ENCODE measurements at regions not wholly inside any gene's neighbourhood (a gene's known extent, or its start where the extent isn't known, plus 50 kb on each side); places are given as distances from the start of the nearest gene placed in this dataset.

DNA sequence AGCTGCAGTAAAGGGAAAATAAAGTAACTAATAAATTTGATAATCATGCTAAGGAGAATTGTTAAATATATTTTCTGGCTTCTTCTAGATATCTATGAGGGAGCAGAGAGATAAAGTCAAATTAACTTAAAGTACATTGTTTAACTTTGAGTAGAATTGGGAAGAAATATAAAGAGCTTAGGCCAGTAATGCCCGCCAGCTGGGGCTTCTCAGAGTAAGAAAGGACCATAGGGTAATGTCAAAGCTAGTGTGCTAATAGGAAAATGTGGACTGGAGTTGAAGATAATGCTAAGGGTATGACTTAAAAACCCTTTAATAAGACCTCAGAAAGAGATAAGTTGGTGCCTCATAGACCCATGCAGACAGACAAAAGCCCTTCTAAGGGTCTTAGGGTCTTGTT, 411.6 kb upstream of the ANO3 start:
- DNase-seq (no peak), ATAC-seq (no peak)
- intact Hi-C loops (cut with DNase I): no loop called here

DNA sequence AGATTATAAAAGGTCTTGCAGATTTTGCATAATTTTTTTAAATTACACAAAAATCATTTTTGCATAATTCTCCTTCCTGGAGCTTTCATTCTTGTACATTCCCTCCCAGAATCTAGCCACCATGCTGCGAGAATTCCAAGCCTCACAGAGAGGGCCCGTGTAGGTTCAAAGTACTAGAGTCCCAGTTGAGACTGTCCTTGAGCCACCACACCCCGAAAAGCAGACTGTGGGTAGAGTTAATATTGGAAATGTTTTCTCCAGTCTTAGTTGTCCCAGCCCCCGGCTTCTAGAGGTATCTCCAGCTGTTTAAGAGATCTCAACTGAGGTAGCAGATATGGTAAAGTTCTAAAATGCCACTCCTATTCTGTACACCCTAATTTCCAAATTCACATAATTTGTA, 407.3 kb upstream of the ANO3 start:
- intact Hi-C loops (cut with DNase I): no loop called here
- DNase-seq (no peak), ATAC-seq (no peak)

DNA sequence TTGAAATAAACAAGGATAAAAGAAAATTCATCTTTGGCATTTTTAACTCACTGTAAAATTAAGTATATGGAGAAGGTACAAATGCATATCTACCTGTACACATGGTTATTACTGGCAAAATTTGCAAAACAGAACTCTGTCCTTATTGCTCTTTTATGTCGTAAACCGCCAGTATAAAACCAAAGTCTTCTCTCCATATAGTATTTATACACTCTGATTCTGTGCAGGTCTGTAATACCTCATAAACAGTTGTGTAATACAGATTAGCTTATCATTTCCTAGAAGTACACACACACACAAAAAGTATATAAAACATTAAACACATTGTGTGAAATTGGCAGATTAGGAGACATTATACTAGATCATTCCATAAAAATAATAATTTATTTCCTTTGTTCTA, 406.6 kb upstream of the ANO3 start:
- intact Hi-C loops (cut with DNase I): no loop called here
- ATAC-seq (no peak), DNase-seq (no peak)

- intact Hi-C loops (cut with DNase I): no loop called here
- DNase-seq: no peak
- no peak for ATAC-seq
Observed at GRCh38 chr11:25927411-25927953, 404.4 kb upstream of the ANO3 start.

- no peak for DNase-seq
- intact Hi-C loops (cut with DNase I): no loop called here
- no peak for ATAC-seq
Observed at GRCh38 chr11:25928076-25928475, 403.9 kb upstream of the ANO3 start.

DNA sequence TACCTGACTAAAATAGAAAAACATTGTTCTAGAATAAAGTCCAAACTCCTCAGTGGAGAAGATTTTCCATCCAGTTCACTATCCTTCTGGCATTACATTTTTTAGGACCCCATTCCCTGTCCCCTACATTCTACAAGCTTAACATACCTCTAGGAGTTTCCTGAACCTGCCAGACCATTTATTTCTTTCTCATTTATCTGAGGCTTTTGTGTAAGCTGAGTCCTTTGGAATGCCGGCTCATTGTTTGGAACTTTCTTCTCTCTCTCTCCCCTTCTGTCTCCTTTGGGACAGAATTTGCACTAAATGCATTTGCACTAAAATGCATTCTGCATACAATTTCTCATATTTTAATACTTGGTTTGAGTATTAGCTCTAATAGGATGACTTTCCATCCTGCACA, 393.0 kb upstream of the ANO3 start:
- ATAC-seq: no peak
- DNase-seq: no peak
- intact Hi-C loops (cut with DNase I): no loop called here

- ATAC-seq (no peak), DNase-seq (no peak)
- intact Hi-C loops (cut with DNase I): no loop called here
Observed at GRCh38 chr11:25939691-25940090, 392.2 kb upstream of the ANO3 start.

GRCh38 chr11:25941353-25941752, 390.6 kb upstream of the ANO3 start:
- DNase-seq (no peak), ATAC-seq (no peak)
- intact Hi-C loops (cut with DNase I): no loop called here

DNA sequence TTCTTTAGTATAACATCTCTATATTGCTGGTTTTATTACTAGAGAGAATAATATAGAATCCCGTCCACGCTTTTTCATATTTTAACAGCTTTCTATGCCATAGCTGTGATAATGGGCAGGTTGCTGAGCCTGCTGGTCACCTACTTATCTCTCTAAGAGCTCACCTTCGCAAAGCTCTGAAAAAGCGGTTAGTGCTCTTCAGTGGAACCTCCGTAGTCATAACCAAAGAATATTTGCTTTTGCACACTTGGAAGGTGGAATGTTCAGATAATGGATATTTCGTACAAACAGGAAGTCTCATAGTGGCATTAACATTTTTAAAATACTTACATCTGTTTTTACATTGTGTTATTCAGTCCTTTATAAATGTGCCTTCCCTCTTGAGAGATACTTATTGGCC, 388.9 kb upstream of the ANO3 start:
- intact Hi-C loops (cut with DNase I): no loop called here
- no peak for DNase-seq
- ATAC-seq: no peak

- no peak for ATAC-seq
- no peak for DNase-seq
- intact Hi-C loops (cut with DNase I): no loop called here
Observed at GRCh38 chr11:25943777-25944661, 387.9 kb upstream of the ANO3 start.

GRCh38 chr11:25949918-25950317, 382.0 kb upstream of the ANO3 start:
- intact Hi-C loops (cut with DNase I): no loop called here
- no peak for ATAC-seq
- no peak for DNase-seq

DNA sequence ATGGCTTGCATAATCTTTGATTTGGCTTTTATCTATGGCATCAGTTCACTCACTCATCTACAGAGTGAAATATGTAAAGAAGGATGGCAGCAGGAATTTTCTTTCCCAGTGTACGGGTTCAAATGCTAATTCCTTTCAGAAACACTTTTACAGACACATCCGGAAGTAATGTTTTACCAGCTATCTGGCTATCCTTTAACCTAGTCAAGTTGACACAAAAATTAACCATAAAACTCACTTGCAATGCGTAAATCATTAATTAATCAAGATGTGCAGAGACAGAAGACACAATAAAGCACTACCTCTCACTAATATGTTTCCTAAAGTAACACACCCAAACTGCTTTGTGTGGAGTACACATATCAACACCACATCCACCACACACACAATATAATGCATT, 378.9 kb upstream of the ANO3 start:
- intact Hi-C loops (cut with DNase I): no loop called here
- DNase-seq (no peak), ATAC-seq (no peak)

DNA sequence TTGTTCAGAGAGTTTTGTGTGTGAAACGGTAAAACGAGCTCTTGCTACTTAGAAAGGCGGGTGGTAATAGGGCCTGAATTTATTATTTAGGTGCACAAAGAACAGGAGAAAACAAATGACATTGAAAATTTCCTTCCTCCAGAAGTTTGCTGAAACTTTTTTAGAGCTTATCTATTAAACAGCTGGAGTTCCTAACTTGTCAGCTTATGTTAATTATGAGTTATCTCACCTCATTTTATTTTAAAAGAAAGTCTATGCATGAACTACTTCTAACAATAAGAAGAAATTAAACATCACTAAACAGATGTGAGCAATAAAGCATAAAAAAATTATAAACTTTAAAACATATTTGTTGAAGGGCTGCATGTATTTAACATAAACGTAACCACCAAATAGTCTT, 373.9 kb upstream of the ANO3 start:
- intact Hi-C loops (cut with DNase I): no loop called here
- no peak for DNase-seq
- no peak for ATAC-seq

DNA sequence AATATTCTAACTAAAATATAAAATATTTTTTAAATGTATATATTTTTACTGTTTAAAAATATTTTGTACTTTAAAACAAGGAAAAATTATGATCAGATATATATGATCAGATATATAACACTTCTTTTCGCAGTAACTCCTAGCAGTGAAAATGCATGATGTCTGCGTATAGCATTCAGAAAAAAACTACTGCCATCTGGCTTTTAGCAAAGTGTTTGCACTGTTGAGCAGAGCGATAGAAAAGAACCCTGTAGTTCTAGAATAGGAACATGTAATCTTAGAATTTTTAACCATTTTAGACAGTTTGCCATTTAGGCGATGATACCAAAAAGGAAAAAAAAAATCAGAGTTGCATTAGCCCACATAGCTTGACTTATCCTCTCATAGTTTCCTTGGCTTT, 370.4 kb upstream of the ANO3 start:
- DNase-seq (no peak), ATAC-seq (no peak)
- intact Hi-C loops (cut with DNase I): no loop called here

- intact Hi-C loops (cut with DNase I): no loop called here
- DNase-seq: no peak
- ATAC-seq: no peak
Observed at GRCh38 chr11:25970726-25971508, 361.0 kb upstream of the ANO3 start.

DNA sequence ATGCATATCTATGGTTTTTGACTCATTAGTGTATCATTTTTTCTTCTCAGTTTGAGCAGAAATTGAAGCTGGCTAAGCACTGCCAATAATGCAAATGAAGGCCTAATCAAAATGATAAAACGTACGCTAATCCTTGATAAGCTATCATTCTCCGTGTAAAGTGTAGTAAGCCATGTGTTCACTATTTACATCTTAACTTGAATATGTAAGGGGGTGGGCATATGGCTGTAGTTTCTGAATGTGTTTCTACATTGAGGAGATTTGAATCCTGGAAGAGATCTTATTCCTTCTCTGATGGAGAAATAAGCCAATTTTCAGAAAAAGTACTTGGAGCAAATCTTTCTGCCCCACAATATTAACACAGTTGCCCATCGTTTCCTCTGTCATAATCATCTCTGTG, 351.8 kb upstream of the ANO3 start:
- ATAC-seq: no peak
- intact Hi-C loops (cut with DNase I): loop anchor here (2.0 to 10.0 kb wide), 5 partner anchors 155 to 297 kb away; no protein-coding TSS in a partner anchor
- no peak for DNase-seq

- intact Hi-C loops (cut with DNase I): loop anchor here (2.0 to 10.0 kb wide), 5 partner anchors 153 to 295 kb away; no protein-coding TSS in a partner anchor
- DNase-seq (no peak), ATAC-seq (peak; percentile 79 to 87)
Observed at GRCh38 chr11:25981998-25982397, 349.9 kb upstream of the ANO3 start.

GRCh38 chr11:25983280-25983679, 348.6 kb upstream of the ANO3 start:
- DNase-seq (no peak), ATAC-seq (no peak)
- intact Hi-C loops (cut with DNase I): loop anchor here (5.0 to 10.0 kb wide), 4 partner anchors 154 to 294 kb away; no protein-coding TSS in a partner anchor

- intact Hi-C loops (cut with DNase I): loop anchor here in 1 of 2 donors (10.0 kb wide), 1 partner anchor 287 kb away; no protein-coding TSS in a partner anchor
- DNase-seq: no peak
- ATAC-seq: no peak
Observed at GRCh38 chr11:25988178-25988577, 343.8 kb upstream of the ANO3 start.

DNA sequence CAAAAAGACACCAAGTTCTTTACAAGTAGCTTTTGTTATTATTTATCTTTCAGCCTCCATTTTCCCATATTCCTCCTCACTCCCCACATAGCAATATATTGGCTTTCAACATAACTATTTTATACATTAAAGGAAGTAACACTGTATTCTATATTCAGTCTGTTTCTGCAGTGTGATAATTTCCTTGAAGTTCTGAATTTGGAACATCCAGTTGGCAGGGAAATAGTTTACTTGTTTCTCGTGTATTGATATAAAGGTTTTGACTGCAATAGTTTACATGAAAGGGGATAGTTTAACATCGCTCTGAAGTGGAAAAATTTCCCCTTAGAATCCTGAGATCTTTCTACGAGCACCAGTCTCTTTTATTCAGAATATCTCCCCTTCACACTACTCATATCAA, 341.5 kb upstream of the ANO3 start:
- DNase-seq (no peak), ATAC-seq (no peak)
- intact Hi-C loops (cut with DNase I): no loop called here
